Loucy (cell line): ENCODE measurements at regions not wholly inside any gene's neighbourhood (a gene's known extent, or its start where the extent isn't known, plus 50 kb on each side); places are given as distances from the start of the nearest gene placed in this dataset.

Experiments used
- H2AFZ ChIP-seq: fragments of 200-600 bp; sonication (generic); 2 replicates; pipeline ENCODE4 v1.6.0; 2016; ENCODE audit warnings: antibody characterized with exemption, mild to moderate bottlenecking, low read length, moderate library complexity
- H3F3A ChIP-seq: fragments of 200-600 bp; 2 replicates; pipeline ENCODE4 v1.6.0; 2016; ENCODE audit warnings: antibody characterized with exemption, low read depth, mild to moderate bottlenecking
- H3K27me3 ChIP-seq: fragments of 200-600 bp; sonication (generic); 2 replicates; pipeline ENCODE4 v1.6.1; 2014; ENCODE audit warnings: low read length, mild to moderate bottlenecking; ENCODE audit not compliant: insufficient read depth, poor library complexity, severe bottlenecking
- H3K36me3 ChIP-seq: fragments of 200-600 bp; sonication (generic); 2 replicates; pipeline ENCODE4 v1.6.1; 2016; ENCODE audit warnings: low read length; ENCODE audit not compliant: insufficient read depth
- H3K4me1 ChIP-seq: fragments of 200-600 bp; sonication (generic); 2 replicates; pipeline ENCODE4 v1.5.1; 2014; ENCODE audit warnings: low read length, mild to moderate bottlenecking; ENCODE audit not compliant: insufficient read depth, poor library complexity, severe bottlenecking
- H3K4me2 ChIP-seq: fragments of 200-600 bp; sonication (generic); 2 replicates; pipeline ENCODE4 v1.6.0; 2014; ENCODE audit warnings: antibody characterized with exemption, low read length, low read depth, mild to moderate bottlenecking; ENCODE audit not compliant: poor library complexity, severe bottlenecking
- H3K4me3 ChIP-seq: fragments of 200-600 bp; sonication (generic); 2 replicates; pipeline ENCODE4 v1.5.1; 2014; ENCODE audit warnings: low read length, mild to moderate bottlenecking, mixed read lengths; ENCODE audit not compliant: poor library complexity, severe bottlenecking
- H3K79me2 ChIP-seq: fragments of 200-600 bp; sonication (generic); 2 replicates; pipeline ENCODE4 v1.6.1; 2014; ENCODE audit warnings: low read length; ENCODE audit not compliant: insufficient read depth
- H3K9ac ChIP-seq: fragments of 200-600 bp; sonication (generic); 2 replicates; pipeline ENCODE4 v1.6.0; 2014; ENCODE audit warnings: mild to moderate bottlenecking, low read depth, low read length, moderate library complexity; ENCODE audit not compliant: poor library complexity, severe bottlenecking
- H3K9me2 ChIP-seq: fragments of 200-600 bp; sonication (generic); replicated peaks from 2 replicates; pipeline ENCODE4 v1.6.1; 2016; ENCODE audit warnings: low read depth, low read length, mixed read lengths
- H3K9me3 ChIP-seq: fragments of 200-600 bp; sonication (generic); 2 replicates; pipeline ENCODE4 v1.6.1; 2014; ENCODE audit warnings: mild to moderate bottlenecking, antibody characterized with exemption, low read length, low read depth; ENCODE audit not compliant: insufficient read depth
- H4K20me1 ChIP-seq: fragments of 200-600 bp; sonication (generic); 2 replicates; pipeline ENCODE4 v1.6.0; 2014; ENCODE audit warnings: antibody characterized with exemption, low read length, mild to moderate bottlenecking; ENCODE audit not compliant: insufficient read depth, poor library complexity, severe bottlenecking
- CTCF ChIP-seq: fragments of 200-600 bp; sonication (generic); conservative IDR thresholded peaks from 2 replicates; pipeline ENCODE4 v1.5.1; 2014; ENCODE audit warnings: mild to moderate bottlenecking, antibody characterized with exemption, low read length
- EZH2phosphoT487 ChIP-seq: fragments of 200-600 bp; IDR thresholded peaks from 2 replicates; pipeline ENCODE4 v1.6.1; 2018; ENCODE audit warnings: antibody characterized with exemption, mild to moderate bottlenecking, moderate library complexity, borderline replicate concordance

GRCh38 chr5:107058803-107059202 lies 611.9 kb downstream of the EFNA5 start:
- Histone ChIP-seq H3K4me3 (no peak overlapping the region), H3F3A (no peaks in the 10 kb centered on the region), H4K20me1 (no peaks in the 10 kb centered on the region), H3K4me1 (no peaks in the 10 kb centered on the region), H3K9ac (no peak overlapping the region), H3K36me3 (no peaks in the 10 kb centered on the region), H2AFZ (no peak overlapping the region), H3K27me3 (no peaks in the 10 kb centered on the region), H3K9me3 (no peaks in the 10 kb centered on the region), H3K4me2 (no peak overlapping the region), H3K79me2 (no peaks in the 10 kb centered on the region), H3K9me2 (no peaks in the 10 kb centered on the region)
- TF ChIP-seq CTCF (no peak), EZH2phosphoT487 (no peak)

GRCh38 chr5:107058235-107058634 lies 612.5 kb downstream of the EFNA5 start:
- Histone ChIP-seq H3K9me2 (no peaks in the 10 kb centered on the region), H3K9me3 (no peaks in the 10 kb centered on the region), H3F3A (no peaks in the 10 kb centered on the region), H3K9ac (no peak overlapping the region), H2AFZ (no peak overlapping the region), H3K79me2 (no peaks in the 10 kb centered on the region), H3K4me2 (no peak overlapping the region), H3K36me3 (no peaks in the 10 kb centered on the region), H3K27me3 (no peaks in the 10 kb centered on the region), H3K4me3 (no peak overlapping the region), H4K20me1 (no peaks in the 10 kb centered on the region), H3K4me1 (no peaks in the 10 kb centered on the region)
- no peak for TF ChIP-seq CTCF
- no peak for TF ChIP-seq EZH2phosphoT487

DNA sequence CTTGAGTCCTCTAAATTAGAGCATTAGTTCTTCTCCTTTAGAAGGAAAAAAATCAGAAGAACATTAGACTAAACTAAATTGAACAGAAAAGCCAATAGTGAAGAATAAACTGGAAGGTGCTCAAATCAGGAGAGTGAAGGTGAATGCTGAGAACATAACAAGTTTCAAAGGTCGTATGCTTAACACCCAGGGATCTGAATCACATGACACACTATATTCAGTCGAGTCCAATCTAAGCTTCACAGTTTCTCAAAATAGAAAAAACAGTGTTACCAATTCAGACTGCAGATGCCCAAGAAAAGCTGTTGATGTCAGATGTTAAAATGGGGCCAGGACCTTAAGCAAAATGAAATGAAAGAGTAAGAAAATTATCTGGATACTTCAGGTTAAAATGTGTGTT lies 614.5 kb downstream of the EFNA5 start:
- Histone ChIP-seq H3K9me3 (no peaks in the 10 kb centered on the region), H4K20me1 (no peaks in the 10 kb centered on the region), H3K4me2 (no peak overlapping the region), H3K9ac (no peak overlapping the region), H3K4me1 (no peaks in the 10 kb centered on the region), H3F3A (no peaks in the 10 kb centered on the region), H3K27me3 (no peaks in the 10 kb centered on the region), H3K36me3 (no peaks in the 10 kb centered on the region), H2AFZ (0 out of 2 replicates have a peak overlapping the region, but pooled peaks have one; percentile 19), H3K9me2 (no peaks in the 10 kb centered on the region), H3K4me3 (no peak overlapping the region), H3K79me2 (no peaks in the 10 kb centered on the region)
- no peak for TF ChIP-seq CTCF
- TF ChIP-seq EZH2phosphoT487: no peak
